ENCODE measurements at regions not wholly inside any gene's neighbourhood (a gene's known extent, or its start where the extent isn't known, plus 50 kb on each side); places are given as distances from the start of the nearest gene placed in this dataset.
A peak's percentile ranks its signal among the peaks of the same experiment; 100 is the strongest.
"Not testable (repeated sequence)": the region's sequence is repeated elsewhere in the genome, so short reads cannot be mapped to it uniquely, and the experiment has no call there.

- no peak for DNase-seq (ENCODE audit: low read depth)
Measured at GRCh38 chr13:32828711-32829110, 187.5 kb upstream of the KL start.

GRCh38 chr13:32829269-32829668 is 187.0 kb upstream of the KL start:
- no peak for DNase-seq (ENCODE audit: low read depth)

DNA sequence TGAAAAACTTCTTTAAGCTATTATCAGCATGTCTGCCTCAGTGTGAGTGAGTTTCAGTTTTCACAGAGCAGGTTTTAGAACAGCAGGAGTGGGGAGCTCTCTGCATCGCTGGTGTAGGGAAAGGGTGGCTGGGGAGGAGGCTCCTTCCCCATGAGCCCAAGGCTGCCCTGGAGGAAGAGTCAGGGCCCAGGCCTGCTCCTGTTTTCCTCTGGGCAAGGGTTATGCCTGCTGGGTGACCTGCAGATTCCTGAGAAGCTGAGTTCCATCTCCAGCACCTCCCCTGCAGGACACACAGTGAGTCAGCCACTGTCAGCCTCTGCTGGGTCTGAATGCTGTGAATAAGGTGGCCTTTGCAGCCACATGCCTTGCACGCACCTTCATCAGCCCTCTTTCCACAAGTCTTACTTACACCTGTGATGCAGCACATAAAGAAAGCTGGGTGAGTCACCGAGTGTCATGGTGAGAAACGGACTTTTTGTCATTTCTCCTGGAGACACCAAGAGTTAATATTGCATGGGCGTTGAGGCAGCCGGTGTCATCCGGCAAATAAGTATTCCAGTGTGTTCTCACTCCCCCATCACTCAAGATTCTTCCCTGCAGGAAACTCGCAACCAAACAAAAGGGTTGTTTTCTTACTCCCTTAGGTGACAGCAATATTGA is 186.4 kb upstream of the KL start:
- no peak for DNase-seq (ENCODE audit: low read depth)

DNA sequence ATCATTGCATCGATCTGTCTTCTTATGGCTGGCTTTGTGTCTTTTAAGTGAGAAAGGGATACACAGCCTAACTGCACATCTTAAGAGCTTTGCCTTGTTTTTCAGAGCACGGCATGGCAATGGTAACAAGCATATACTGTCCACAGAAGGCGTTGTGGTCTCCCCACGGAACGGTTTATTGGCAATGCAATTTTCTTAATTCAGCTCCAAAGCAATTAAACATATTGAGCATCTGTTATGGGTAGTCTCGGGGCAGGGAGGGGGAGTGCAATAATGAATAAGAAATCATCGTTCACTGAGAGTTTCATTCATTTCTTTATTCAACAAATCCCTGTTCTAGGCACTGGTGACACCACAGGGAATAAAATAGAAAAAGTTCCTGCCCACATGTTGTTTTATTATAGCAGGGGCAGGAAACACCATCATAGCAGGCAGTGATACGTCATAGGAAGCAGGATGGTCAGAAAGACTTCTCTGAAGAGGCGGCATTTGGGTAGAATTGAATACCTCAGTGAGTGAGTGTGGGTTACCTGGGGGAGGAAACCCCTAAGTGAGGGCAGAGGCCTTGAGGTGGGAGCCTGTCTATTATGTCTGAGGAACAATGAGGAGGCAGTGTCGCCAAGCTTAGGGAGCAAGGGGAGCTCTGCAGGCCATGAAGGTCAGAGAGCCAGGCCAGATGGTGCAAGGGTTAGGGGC is 185.7 kb upstream of the KL start:
- no peak for DNase-seq (ENCODE audit: low read depth)

DNA sequence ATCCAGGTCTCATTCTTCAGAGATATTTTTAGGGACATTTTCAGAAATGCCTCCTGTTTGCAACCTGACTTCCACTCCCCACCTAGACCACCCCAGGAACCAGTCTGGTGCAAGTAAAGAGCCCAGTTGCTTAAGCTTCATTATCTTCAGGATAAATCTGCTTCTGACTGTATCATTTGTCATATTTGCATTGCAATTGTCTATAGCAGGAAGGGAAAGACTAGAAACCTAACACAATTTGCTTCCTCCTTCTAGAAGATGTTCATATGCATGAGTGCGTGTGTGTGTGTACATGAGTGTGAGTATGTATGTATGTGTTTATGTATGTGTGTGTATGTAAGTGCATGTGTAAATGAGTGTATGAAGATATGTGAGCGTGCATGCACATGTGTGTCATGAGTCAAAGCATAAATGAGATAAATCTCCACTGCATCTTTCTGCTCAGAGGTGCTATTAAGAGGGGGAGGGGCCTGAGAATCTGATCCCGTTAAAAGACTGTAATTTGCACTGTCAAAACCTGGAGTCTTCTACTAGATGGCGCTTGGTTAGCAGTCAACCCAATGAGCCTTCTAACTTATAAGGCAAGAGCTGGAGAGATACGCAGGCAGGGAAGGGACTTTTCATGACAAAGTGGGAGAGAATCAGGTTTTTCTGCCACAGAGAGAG is 178.8 kb upstream of the KL start:
- DNase-seq (ENCODE audit: low read depth): no peak

- no peak for DNase-seq (ENCODE audit: low read depth)
Measured at GRCh38 chr13:32837973-32838927, 178.0 kb upstream of the KL start.

DNA sequence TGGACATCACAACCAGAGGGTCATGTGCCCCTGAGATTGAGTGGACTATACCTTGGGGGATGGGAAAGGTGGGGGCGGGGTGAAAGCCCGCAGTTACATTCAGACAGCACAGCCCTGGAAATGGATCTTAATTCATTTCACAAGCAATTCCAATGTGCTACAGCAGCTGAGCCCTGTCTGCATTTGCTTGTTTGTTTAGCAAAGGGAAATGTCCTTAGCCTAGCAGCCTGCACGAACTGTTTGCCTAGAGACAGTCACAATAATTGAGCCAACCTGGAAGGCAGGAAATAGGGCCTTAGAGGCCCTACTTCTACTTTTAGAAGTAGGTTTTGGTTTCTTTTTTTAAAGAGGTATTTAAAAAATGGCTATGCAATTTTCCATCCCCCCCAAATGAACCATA is 177.3 kb upstream of the KL start:
- peak; percentile 43 for DNase-seq (ENCODE audit: low read depth)

DNA sequence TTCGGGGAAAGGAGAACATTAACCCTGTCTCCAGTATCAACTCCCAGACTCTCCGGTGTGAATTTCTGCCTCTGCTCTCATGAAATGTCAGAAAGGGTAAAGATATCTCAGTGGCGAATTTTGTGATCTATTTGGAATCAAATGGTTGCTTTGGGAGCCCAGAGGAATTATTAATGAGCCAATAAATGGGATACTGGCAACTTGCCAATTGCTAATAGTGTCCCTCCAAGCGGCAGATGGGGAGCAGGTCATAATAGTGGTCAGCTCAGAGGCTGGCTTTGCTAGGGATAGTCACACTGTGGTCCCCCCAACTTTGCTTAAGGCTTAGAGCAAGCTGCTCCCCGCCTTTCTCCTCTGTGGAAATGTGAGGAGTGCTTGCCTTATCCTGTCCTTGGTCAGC is 176.1 kb upstream of the KL start:
- DNase-seq (ENCODE audit: low read depth): no peak

DNA sequence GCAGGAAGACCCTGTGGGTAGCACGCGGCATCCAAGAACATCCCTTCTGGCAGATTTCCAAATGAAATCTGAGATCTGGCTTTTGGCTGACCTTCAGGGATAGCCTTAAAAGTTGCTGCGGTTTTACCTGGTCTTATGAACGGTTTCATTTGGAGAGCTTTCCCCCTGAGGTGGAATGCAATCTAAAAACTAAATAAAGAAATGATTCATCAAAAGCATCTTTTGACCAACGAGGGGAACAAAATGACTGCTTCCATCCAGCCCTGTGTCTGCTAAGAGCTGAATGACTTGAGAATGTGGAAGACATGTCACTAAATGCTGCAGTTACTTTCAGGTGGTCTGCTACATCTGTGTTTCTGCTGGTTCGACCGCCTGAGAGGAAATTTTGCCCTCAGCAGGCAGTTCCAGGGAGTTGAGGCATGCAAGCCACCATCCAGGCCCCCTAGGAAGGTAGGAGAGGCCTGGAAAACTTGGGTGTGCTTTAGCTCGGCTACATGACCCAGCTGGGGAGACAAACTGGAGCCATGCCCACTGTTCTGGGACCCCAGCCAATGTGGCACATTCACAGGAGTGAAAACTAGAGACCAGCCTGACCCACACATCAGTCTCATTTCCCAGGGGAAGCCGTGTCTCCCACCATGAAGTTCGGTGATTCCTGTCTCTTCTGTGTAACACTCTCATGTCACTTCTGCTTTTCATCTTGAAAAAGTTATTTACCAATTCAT is 175.1 kb upstream of the KL start:
- DNase-seq (ENCODE audit: low read depth): no peak

DNA sequence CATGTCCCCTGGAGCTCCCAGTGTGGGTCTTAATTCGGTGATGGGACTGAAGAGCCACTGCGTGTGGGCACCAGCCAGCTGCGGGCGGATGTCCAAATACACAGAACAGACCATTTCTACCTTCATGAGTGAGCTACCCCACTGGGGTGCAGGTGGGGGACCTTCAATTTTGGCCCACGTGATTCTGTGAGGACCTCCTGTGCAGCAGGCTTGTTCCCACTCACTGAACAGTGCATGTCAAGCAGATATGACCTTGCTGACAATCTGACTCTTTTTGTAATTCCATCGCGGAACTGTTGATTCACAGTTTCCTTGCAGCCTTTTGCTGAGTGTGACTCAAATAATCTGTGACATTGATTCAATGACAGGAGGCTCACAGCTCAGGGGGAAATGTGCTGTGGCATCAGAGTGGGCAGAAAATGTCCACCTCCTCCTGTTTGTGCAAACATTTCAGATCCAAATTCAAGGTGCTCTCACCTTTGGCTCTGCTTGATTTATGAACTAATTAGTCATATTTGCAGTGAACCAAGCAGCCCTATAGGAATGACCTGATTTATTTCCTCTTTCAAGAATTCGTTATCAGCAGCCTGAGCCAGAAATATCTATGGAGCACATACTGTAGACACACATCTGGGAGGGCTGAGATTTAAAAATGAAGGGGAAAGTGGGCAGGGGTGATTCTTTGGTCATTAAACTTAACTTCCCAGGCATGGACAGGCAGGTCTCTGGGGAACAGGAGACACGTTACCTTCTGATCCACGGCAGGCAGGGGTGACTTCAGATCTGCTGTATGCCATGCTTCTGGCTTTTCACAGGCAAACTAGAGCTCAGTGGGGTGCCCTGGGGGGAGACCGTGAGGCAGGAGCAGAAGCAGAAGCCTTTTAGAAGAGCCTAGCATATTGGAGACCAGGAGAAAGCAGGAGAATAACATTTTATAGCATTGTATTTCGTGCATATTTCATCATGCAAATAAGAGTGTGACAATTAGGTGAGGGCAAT is 170.0 kb upstream of the KL start:
- no peak for DNase-seq (ENCODE audit: low read depth)

GRCh38 chr13:32847976-32848375 is 168.2 kb upstream of the KL start:
- not testable (repeated sequence) for DNase-seq (ENCODE audit: low read depth)

GRCh38 chr13:32849369-32849768 is 166.9 kb upstream of the KL start:
- no peak for DNase-seq (ENCODE audit: low read depth)

DNA sequence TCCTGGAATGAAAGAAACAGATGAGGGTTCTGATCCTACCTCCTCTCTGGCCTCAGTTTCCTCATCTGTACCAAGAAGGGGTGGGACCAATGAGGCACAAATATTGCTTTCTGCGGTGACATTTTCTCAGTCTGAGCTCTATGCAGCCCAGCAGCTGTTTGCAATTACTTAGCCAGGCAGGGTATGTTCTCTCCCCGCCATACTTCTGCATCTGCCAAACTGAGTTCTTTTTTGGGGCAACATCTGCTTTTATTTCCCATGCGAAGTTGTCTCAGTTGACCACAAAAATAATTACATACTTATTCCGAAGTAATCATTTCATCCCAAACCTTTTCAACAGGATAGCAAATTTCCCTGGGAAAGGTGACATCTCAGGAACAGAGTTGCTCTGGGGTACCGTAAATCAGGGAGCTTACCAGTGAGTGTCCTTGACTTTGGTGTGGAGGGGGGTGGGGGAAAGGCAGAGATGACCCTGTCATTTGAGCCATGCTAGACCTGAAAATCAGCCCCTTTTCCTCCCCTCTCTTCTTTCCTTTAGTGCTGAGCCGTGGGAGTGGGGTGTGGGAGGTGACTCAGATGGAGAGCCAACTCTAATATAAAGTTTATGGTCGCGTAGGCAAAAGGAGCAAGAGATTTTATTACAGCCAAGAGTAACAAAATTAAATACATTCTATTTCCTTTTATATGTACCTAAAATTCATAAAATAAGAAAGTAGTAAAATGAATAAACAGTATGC is 165.7 kb upstream of the KL start:
- DNase-seq (ENCODE audit: low read depth): no peak

- peak; percentile 50 for DNase-seq (ENCODE audit: low read depth)
Measured at GRCh38 chr13:32851083-32852069, 164.8 kb upstream of the KL start.

- no peak for DNase-seq (ENCODE audit: low read depth)
Measured at GRCh38 chr13:32852526-32852925, 163.7 kb upstream of the KL start.

DNA sequence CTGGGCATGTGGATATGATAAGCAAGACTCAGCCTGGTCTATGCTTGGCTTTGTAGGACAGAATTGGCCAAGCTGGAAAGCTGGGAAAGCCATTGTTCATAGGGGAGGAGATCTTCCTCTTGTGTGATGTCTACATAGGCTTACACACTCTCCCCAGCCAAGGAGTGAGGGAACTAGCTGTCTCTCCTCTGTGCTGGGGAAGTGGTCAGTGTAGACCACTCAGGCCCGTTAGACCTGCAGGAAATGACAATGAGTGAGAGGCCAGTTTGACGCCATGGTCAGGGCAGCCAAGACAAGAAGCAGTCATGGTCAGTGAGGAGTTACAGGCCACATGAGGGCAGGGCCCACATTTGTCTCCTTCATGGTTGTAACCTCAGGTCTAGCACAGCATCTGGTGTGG is 159.1 kb upstream of the KL start:
- DNase-seq (ENCODE audit: low read depth): no peak

DNA sequence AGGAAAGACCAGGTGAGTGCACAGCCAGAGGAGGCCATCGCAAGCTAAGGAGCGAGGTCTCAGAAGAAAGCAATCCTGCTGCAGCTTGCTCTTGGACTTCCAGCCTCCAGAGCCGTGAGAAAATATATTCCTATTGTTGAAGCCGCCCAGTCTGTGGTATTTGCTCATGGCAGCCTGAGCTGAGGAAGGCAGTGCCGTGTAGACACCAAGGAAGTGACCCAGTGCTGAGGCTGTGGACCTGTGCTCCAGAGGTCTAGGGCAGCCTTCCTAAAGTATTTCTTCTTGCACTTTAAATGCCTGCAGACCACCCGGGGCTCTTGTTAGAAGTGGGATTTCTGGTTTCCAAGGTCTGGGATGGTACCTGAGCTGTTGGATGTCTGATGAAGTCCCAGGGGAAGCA is 158.5 kb upstream of the KL start:
- no peak for DNase-seq (ENCODE audit: low read depth)

DNA sequence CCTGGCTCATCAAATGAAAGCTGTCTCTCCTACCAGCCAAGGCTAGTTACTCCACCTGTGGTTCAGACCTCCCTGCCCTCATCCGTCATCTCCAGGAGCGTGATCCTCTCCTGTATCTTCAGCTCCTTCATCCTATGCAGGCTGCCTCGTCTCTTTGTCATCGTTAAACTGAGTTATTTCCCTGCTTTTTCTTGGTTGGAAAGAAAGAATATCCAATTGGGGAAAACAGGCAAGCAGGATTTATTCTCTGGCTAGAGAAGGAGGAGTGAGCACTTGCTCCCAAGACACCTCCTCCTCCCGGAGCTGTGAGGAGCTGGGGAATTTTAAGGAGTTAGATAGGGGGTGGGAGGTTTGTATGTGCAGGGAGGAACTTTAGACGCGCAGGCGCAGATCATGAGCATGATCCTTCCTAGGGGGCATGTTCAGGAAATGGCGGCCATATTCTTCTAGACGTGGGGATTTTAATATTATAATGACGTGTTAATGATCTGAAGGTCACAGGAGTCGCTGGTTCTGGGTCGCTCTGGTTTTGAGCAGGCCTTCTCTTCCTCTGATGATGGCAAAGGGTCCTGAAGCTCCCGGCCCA is 156.4 kb upstream of the KL start:
- DNase-seq (ENCODE audit: low read depth): no peak
